ENCODE measurements at regions not wholly inside any gene's neighbourhood (a gene's known extent, or its start where the extent isn't known, plus 50 kb on each side); places are given as distances from the start of the nearest gene placed in this dataset.

- DNase-seq (ENCODE audit: low spot score), result no peak
These were observed 54.7 kb upstream of the TNS3 start for GRCh38 chr7:47636433-47637175.

GRCh38 chr7:47636081-47636432, 54.1 kb upstream of the TNS3 start:
- no peak for DNase-seq (ENCODE audit: low spot score)

GRCh38 chr7:47635091-47636080, 53.5 kb upstream of the TNS3 start:
- no peak for DNase-seq (ENCODE audit: low spot score)

GRCh38 chr7:47634273-47634672, 52.4 kb upstream of the TNS3 start:
- DNase-seq (ENCODE audit: low spot score), result no peak

GRCh38 chr7:47633134-47633533, 51.2 kb upstream of the TNS3 start:
- DNase-seq (ENCODE audit: low spot score), result no peak
